ENCODE measurements at regions not wholly inside any gene's neighbourhood (a gene's known extent, or its start where the extent isn't known, plus 50 kb on each side); places are given as distances from the start of the nearest gene placed in this dataset.

DNA sequence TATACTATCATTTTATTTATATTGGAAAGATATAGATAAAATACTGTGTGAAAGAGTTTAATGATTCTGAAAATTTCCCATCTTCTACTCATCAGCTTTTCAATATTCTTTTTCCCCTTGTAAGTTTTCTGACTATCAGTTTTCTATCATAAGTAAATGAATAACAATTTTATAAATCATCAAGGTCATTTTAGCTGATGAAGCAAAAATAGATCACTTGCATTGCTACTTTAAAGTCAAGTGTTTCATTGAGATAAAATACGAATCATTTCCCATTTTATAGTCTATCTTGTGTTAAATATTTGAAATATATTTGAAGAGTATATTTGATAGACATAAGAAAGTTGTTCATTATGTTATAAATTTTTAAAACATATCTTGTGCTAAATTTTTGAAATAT is 811.0 kb upstream of the GALNTL6 start:
- no peak overlapping the region for H3K14ac ChIP-seq (ENCODE audit: low read length)
- H4K91ac ChIP-seq (ENCODE audit: low read depth, low read length) = no peak overlapping the region
- no peak overlapping the region for H2AK5ac ChIP-seq (ENCODE audit: low read length)
- H3K27ac ChIP-seq (ENCODE audit: low read depth, low read length) = no peak overlapping the region
- H3K4me1 ChIP-seq (ENCODE audit: control insufficient read depth in 1 of 2, insufficient read depth in 2 of 2, low read length in 2 of 2) = no peaks in the 10 kb centered on the region
- H3K79me2 ChIP-seq (ENCODE audit: control insufficient read depth, insufficient read depth, low read length, poor library complexity) = no peaks in the 10 kb centered on the region
- no peak for DNase-seq
- H3K36me3 ChIP-seq (ENCODE audit: control insufficient read depth in 1 of 2, insufficient read depth in 2 of 2, low read length in 2 of 2) = no peaks in the 10 kb centered on the region
- no peak overlapping the region for H4K12ac ChIP-seq (ENCODE audit: low read depth, low read length)
- no peak overlapping the region for H3K4me2 ChIP-seq (ENCODE audit: low read length)
- no peak overlapping the region for H4K8ac ChIP-seq (ENCODE audit: low read depth, low read length)
- no CpG with 5 or more reads among the region's 1 CpG for WGBS (ENCODE audit: extremely low coverage, insufficient coverage, insufficient read length)
- H3K4ac ChIP-seq (ENCODE audit: low read depth, low read length) = no peak overlapping the region
- no peak overlapping the region for H2BK5ac ChIP-seq (ENCODE audit: low read depth, low read length, poor library complexity)
- H3K18ac ChIP-seq (ENCODE audit: low read length) = no peak overlapping the region
- no peak overlapping the region for H2BK120ac ChIP-seq (ENCODE audit: insufficient read depth, low read length, poor library complexity)
- no peaks in the 10 kb centered on the region for H3K27me3 ChIP-seq (ENCODE audit: insufficient read depth, low read length)
- H3K9ac ChIP-seq (ENCODE audit: low read length) = no peak overlapping the region
- H2AFZ ChIP-seq (ENCODE audit: insufficient read depth, low read length, poor library complexity) = no peak overlapping the region
- no peak overlapping the region for H2BK12ac ChIP-seq (ENCODE audit: low read length)
- no peaks in the 10 kb centered on the region for H3K79me1 ChIP-seq (ENCODE audit: low read length)
- no peak overlapping the region for H3K23ac ChIP-seq (ENCODE audit: low read length)
- no peaks in the 10 kb centered on the region for H3K9me3 ChIP-seq (ENCODE audit: insufficient read depth, low read depth, low read length)
- H3K4me3 ChIP-seq (ENCODE audit: low read depth, low read length) = no peak overlapping the region

DNA sequence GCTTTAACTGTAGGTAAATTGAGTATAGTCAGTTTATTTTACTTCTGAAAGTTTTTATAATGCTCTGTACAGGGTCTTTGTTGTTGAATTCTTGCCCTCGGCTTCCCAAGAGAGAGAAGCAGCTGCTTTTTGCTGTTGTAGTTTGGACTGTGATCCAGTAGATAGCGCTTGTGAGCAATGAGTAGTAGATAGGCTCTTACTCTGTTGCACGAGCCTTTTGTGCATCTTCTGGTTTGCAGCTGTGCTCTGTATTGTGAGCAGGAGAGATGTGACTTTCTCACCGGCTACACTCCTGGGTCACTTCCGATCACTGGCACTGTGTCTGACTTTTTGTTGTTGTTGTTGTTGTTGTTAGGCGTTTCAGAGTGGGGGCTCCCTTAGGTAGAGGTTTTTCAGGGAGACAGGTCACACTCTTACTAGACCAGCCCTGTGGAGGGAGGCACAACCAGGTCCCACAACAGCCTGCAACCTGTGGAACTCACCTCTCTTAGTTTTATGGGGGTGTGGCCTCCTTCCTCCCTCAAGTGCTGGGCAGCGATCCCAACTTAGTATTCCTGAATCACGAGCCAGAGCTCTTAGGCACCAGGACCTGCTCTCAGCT is 822.1 kb upstream of the GALNTL6 start:
- Histone ChIP-seq H3K4me1 (ENCODE audit: control insufficient read depth in 1 of 2, insufficient read depth in 2 of 2, low read length in 2 of 2) (no peaks in the 10 kb centered on the region), H2BK5ac (ENCODE audit: low read depth, low read length, poor library complexity) (no peak overlapping the region), H3K79me1 (ENCODE audit: low read length) (no peaks in the 10 kb centered on the region), H3K4ac (ENCODE audit: low read depth, low read length) (no peak overlapping the region), H4K91ac (ENCODE audit: low read depth, low read length) (no peak overlapping the region), H2BK120ac (ENCODE audit: insufficient read depth, low read length, poor library complexity) (no peak overlapping the region), H3K36me3 (ENCODE audit: control insufficient read depth in 1 of 2, insufficient read depth in 2 of 2, low read length in 2 of 2) (no peaks in the 10 kb centered on the region), H3K4me2 (ENCODE audit: low read length) (no peak overlapping the region), H3K9ac (ENCODE audit: low read length) (no peak overlapping the region), H4K12ac (ENCODE audit: low read depth, low read length) (no peak overlapping the region), H3K9me3 (ENCODE audit: insufficient read depth, low read depth, low read length) (no peaks in the 10 kb centered on the region), H4K8ac (ENCODE audit: low read depth, low read length) (no peak overlapping the region), H3K27me3 (ENCODE audit: insufficient read depth, low read length) (no peaks in the 10 kb centered on the region), H3K23ac (ENCODE audit: low read length) (no peak overlapping the region), H3K79me2 (ENCODE audit: control insufficient read depth, insufficient read depth, low read length, poor library complexity) (no peaks in the 10 kb centered on the region), H3K4me3 (ENCODE audit: low read depth, low read length) (no peak overlapping the region), H2AFZ (ENCODE audit: insufficient read depth, low read length, poor library complexity) (no peak overlapping the region), H3K14ac (ENCODE audit: low read length) (no peak overlapping the region), H2BK12ac (ENCODE audit: low read length) (no peak overlapping the region), H2AK5ac (ENCODE audit: low read length) (no peak overlapping the region), H3K18ac (ENCODE audit: low read length) (no peak overlapping the region), H3K27ac (ENCODE audit: low read depth, low read length) (no peak overlapping the region)
- peak; percentile 15 to 64 for DNase-seq
- no CpG with 5 or more reads among the region's 8 CpGs for WGBS (ENCODE audit: extremely low coverage, insufficient coverage, insufficient read length)

DNA sequence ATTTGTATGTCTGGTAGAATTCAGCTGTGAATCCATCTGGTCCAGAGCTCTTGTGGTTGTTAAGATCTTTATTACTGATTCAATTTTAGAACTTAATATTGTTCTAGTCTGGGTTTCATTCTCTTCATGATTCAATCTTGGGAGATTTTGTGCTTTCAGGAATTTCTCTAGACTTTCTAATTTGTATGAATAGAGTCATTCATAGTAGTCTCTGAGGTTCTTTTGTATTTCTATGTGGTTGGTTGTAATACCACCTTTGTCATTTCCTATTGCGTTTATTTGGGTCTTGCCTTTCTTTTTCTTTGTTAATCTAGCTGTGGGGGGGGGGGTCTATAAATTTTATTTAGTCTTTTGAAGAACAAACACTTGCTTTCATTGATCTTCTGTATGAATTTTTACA is 824.8 kb upstream of the GALNTL6 start:
- H3K4me3 ChIP-seq (ENCODE audit: low read depth, low read length) = no peak overlapping the region
- H3K23ac ChIP-seq (ENCODE audit: low read length) = no peak overlapping the region
- no peak overlapping the region for H4K12ac ChIP-seq (ENCODE audit: low read depth, low read length)
- no peaks in the 10 kb centered on the region for H3K79me1 ChIP-seq (ENCODE audit: low read length)
- H3K9ac ChIP-seq (ENCODE audit: low read length) = no peak overlapping the region
- no peak overlapping the region for H3K4me2 ChIP-seq (ENCODE audit: low read length)
- H2BK5ac ChIP-seq (ENCODE audit: low read depth, low read length, poor library complexity) = no peak overlapping the region
- H4K91ac ChIP-seq (ENCODE audit: low read depth, low read length) = no peak overlapping the region
- no peak overlapping the region for H4K8ac ChIP-seq (ENCODE audit: low read depth, low read length)
- H2BK120ac ChIP-seq (ENCODE audit: insufficient read depth, low read length, poor library complexity) = no peak overlapping the region
- no peak overlapping the region for H3K27ac ChIP-seq (ENCODE audit: low read depth, low read length)
- H2AK5ac ChIP-seq (ENCODE audit: low read length) = no peak overlapping the region
- H3K79me2 ChIP-seq (ENCODE audit: control insufficient read depth, insufficient read depth, low read length, poor library complexity) = no peaks in the 10 kb centered on the region
- WGBS (ENCODE audit: extremely low coverage, insufficient coverage, insufficient read length) = no CpG with 5 or more reads among the region's 1 CpG
- no peak overlapping the region for H2AFZ ChIP-seq (ENCODE audit: insufficient read depth, low read length, poor library complexity)
- H3K9me3 ChIP-seq (ENCODE audit: insufficient read depth, low read depth, low read length) = no peaks in the 10 kb centered on the region
- H3K4me1 ChIP-seq (ENCODE audit: control insufficient read depth in 1 of 2, insufficient read depth in 2 of 2, low read length in 2 of 2) = no peaks in the 10 kb centered on the region
- H3K4ac ChIP-seq (ENCODE audit: low read depth, low read length) = no peak overlapping the region
- H3K18ac ChIP-seq (ENCODE audit: low read length) = no peak overlapping the region
- H3K14ac ChIP-seq (ENCODE audit: low read length) = no peak overlapping the region
- no peak overlapping the region for H2BK12ac ChIP-seq (ENCODE audit: low read length)
- no peak for DNase-seq
- H3K27me3 ChIP-seq (ENCODE audit: insufficient read depth, low read length) = no peaks in the 10 kb centered on the region
- H3K36me3 ChIP-seq (ENCODE audit: control insufficient read depth in 1 of 2, insufficient read depth in 2 of 2, low read length in 2 of 2) = no peaks in the 10 kb centered on the region

GRCh38 chr4:170979736-170980135 is 833.5 kb upstream of the GALNTL6 start:
- Histone ChIP-seq H3K14ac (ENCODE audit: low read length) (no peak overlapping the region), H3K9ac (ENCODE audit: low read length) (no peak overlapping the region), H2BK120ac (ENCODE audit: insufficient read depth, low read length, poor library complexity) (no peak overlapping the region), H2BK12ac (ENCODE audit: low read length) (no peak overlapping the region), H2AFZ (ENCODE audit: insufficient read depth, low read length, poor library complexity) (no peak overlapping the region), H3K9me3 (ENCODE audit: insufficient read depth, low read depth, low read length) (no peaks in the 10 kb centered on the region), H3K23ac (ENCODE audit: low read length) (no peak overlapping the region), H3K4me1 (ENCODE audit: control insufficient read depth in 1 of 2, insufficient read depth in 2 of 2, low read length in 2 of 2) (peaks cover 0 to 4% of the 10 kb centered on the region in 2 experiments), H2AK5ac (ENCODE audit: low read length) (no peak overlapping the region), H3K18ac (ENCODE audit: low read length) (no peak overlapping the region), H3K4me3 (ENCODE audit: low read depth, low read length) (no peak overlapping the region), H4K12ac (ENCODE audit: low read depth, low read length) (no peak overlapping the region), H3K36me3 (ENCODE audit: control insufficient read depth in 1 of 2, insufficient read depth in 2 of 2, low read length in 2 of 2) (no peaks in the 10 kb centered on the region), H4K8ac (ENCODE audit: low read depth, low read length) (no peak overlapping the region), H3K4me2 (ENCODE audit: low read length) (no peak overlapping the region), H3K27ac (ENCODE audit: low read depth, low read length) (no peak overlapping the region), H3K79me2 (ENCODE audit: control insufficient read depth, insufficient read depth, low read length, poor library complexity) (no peaks in the 10 kb centered on the region), H2BK5ac (ENCODE audit: low read depth, low read length, poor library complexity) (no peak overlapping the region), H4K91ac (ENCODE audit: low read depth, low read length) (no peak overlapping the region), H3K27me3 (ENCODE audit: insufficient read depth, low read length) (no peaks in the 10 kb centered on the region), H3K4ac (ENCODE audit: low read depth, low read length) (no peak overlapping the region), H3K79me1 (ENCODE audit: low read length) (no peaks in the 10 kb centered on the region)
- no CpG with 5 or more reads among the region's 6 CpGs for whole genome bisulfite sequencing (ENCODE audit: extremely low coverage, insufficient coverage, insufficient read length)
- no peak for DNase-seq
